Right atrium auricular region (tissue), 2 donors: ENCODE measurements at regions not wholly inside any gene's neighbourhood (a gene's known extent, or its start where the extent isn't known, plus 50 kb on each side); places are given as distances from the start of the nearest gene placed in this dataset.

Experiments
- DNase-seq: peaks from one replicate; pipeline ENCODE4 v3.0.0-alpha.2; 2019; ENCODE audit warnings: low spot score
- H3K27ac ChIP-seq, 2 donors: fragments of 200-600 bp; sonication (generic); 1 replicate in 1 of 2; 2 replicates in 1 of 2; pipeline ENCODE4 v1.5.1; 2016 to 2019
- H3K27me3 ChIP-seq, 2 donors: fragments of 200-600 bp; sonication (generic); one replicate each; pipeline versions ENCODE4 v1.5.1 to v1.6.0; 2017 to 2019
- H3K36me3 ChIP-seq: fragments of 200-600 bp; sonication (generic); one replicate; pipeline ENCODE4 v1.5.1; 2016
- H3K4me1 ChIP-seq, 2 donors: fragments of 200-600 bp; sonication (generic); one replicate each; pipeline versions ENCODE4 v1.5.1 to v1.6.0; 2017 to 2019
- H3K4me3 ChIP-seq, 2 donors: fragments of 200-600 bp; sonication (generic); 1 replicate in 1 of 2; 2 replicates in 1 of 2; pipeline ENCODE4 v1.5.1; 2017 to 2019; ENCODE audit warnings: mild to moderate bottlenecking in 1 of 2, moderate library complexity in 1 of 2
- H3K9me3 ChIP-seq, 2 donors: fragments of 200-600 bp; sonication (generic); one replicate each; pipeline ENCODE4 v1.5.1; 2019
- TF ChIP-seq, protein P1 (sequence below), 2 donors: fragments of 200-600 bp; sonication (generic); IDR thresholded peaks; one replicate each; pipeline ENCODE4 v1.5.1; 2019; ENCODE audit warnings: antibody characterized with exemption in 2 of 2

DNA sequence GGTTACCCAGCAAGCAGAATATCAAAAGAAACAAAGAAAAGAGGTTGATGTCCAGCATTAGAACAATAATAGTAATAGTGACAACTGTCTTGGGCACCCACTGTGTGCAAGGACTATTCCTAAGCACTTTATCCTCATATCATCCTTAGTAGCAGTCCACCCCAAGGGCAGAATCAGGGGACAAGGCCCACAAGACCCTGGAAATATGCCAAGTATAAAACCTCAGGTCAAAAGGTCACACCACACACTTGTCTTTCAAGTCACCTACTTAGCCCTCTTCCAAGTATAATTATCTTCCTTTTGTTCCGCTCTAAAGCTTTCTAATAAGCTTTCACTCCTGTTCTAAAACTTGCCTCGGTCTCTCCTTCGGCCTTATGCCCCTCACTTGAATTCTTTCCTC, 124.0 kb upstream of the STT3B start:
- no peaks in the 10 kb centered on the region for H3K27me3 ChIP-seq
- TF ChIP-seq, protein P1, sequence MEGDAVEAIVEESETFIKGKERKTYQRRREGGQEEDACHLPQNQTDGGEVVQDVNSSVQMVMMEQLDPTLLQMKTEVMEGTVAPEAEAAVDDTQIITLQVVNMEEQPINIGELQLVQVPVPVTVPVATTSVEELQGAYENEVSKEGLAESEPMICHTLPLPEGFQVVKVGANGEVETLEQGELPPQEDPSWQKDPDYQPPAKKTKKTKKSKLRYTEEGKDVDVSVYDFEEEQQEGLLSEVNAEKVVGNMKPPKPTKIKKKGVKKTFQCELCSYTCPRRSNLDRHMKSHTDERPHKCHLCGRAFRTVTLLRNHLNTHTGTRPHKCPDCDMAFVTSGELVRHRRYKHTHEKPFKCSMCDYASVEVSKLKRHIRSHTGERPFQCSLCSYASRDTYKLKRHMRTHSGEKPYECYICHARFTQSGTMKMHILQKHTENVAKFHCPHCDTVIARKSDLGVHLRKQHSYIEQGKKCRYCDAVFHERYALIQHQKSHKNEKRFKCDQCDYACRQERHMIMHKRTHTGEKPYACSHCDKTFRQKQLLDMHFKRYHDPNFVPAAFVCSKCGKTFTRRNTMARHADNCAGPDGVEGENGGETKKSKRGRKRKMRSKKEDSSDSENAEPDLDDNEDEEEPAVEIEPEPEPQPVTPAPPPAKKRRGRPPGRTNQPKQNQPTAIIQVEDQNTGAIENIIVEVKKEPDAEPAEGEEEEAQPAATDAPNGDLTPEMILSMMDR (IDR thresholded peaks at IDR 0.05): no peak

DNA sequence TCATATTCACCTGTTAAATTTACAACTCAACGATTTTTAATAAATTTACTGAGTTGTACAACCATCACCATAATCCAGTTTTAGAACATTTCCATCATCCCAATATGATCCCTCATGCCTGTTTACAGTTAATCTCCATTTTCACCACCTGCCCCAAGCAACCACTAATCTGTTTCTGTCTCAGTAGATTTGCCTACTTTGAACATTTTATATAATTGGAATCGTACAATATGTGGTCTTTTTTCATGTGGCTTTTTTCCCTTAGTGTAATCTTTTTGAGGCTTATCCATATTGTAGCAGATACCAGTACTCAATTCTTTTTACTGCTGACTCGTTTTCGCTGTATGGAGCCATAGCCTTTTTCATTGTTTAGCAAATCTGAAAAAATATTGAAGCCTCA, 123.3 kb upstream of the STT3B start:
- Histone ChIP-seq H3K4me1 (no peaks in the 10 kb centered on the region), H3K27me3 (no peaks in the 10 kb centered on the region), H3K4me3 (no peak overlapping the region), H3K36me3 (no peaks in the 10 kb centered on the region), H3K27ac (no peak overlapping the region), H3K9me3 (no peaks in the 10 kb centered on the region)
- no peak for DNase-seq
- TF ChIP-seq, protein P1 (IDR thresholded peaks at IDR 0.05): no peak

More for the DNA sequence above, 124.0 kb upstream of the STT3B start:
- Histone ChIP-seq H3K27ac (no peak overlapping the region), H3K36me3 (no peaks in the 10 kb centered on the region), H3K4me3 (no peak overlapping the region), H3K9me3 (no peaks in the 10 kb centered on the region), H3K4me1 (no peaks in the 10 kb centered on the region)
- no peak for DNase-seq

DNA sequence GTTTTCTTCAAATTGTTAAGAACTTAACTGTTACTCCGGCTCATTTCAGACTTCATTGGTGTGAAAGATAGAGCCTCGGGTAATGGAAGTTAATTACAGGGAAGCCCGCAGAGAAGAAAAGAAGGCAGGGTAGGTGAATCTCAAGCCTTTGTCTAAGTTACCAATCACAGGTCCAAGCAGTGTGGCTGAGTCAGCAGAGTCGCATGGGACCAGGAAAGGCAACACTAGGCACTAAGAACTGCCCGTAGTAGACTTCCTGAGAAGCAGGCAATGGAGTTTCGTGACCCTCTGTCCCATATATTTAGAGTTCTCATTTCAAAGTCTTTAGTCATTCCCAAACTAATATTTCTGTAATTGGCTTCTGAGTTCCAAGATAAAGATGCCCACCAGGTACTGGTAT, 122.9 kb upstream of the STT3B start:
- no peaks in the 10 kb centered on the region for H3K36me3 ChIP-seq
- no peak overlapping the region for H3K27ac ChIP-seq

DNA sequence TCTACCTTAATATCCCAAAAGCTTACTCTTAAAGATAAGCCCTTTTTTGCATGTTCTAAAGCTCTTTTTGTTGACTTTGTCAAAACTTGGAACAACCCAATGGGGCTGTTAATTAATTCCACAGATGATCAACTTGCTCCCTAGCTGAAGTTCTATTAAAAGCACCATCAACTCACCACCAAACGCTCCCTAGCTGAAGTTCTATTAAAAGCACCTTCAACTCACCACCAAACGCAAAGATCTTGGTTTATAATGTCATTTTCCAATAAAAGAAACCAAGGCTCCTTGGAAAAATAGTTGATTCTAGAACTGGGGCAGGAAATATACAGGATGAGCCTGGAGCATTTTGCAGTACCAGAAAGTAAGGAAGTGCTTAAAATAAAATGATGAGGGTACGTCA, 122.3 kb upstream of the STT3B start:
- no peak overlapping the region for H3K27ac ChIP-seq
- no peak overlapping the region for H3K4me3 ChIP-seq
- no peaks in the 10 kb centered on the region for H3K36me3 ChIP-seq
- TF ChIP-seq, protein P1 (IDR thresholded peaks at IDR 0.05): no peak
- no peaks in the 10 kb centered on the region for H3K9me3 ChIP-seq
- no peaks in the 10 kb centered on the region for H3K27me3 ChIP-seq
- no peak for DNase-seq
- no peaks in the 10 kb centered on the region for H3K4me1 ChIP-seq

More for the DNA sequence above, 122.9 kb upstream of the STT3B start:
- Histone ChIP-seq H3K9me3 (no peaks in the 10 kb centered on the region), H3K4me3 (no peak overlapping the region), H3K27me3 (no peaks in the 10 kb centered on the region), H3K4me1 (no peaks in the 10 kb centered on the region)
- no peak for DNase-seq
- TF ChIP-seq, protein P1 (IDR thresholded peaks at IDR 0.05): no peak

DNA sequence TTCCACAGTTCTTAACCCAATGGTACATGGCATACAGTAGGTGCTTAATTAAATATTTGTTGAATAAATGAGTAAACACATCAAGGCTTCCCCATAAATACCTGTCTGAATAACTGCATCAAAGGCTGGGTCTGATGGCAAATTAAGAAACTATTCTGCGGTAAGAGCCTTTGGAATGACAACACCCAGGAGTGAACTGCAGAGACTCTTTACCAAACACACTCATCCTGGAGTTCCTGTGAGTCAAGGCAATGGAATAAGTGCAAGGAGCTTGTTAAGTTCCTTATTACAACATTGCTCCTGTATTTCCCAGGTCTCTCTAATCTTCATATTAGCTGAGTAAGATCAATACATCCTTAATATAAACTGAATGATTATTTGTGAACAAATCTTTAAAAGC, 119.9 kb upstream of the STT3B start:
- Histone ChIP-seq H3K9me3 (no peaks in the 10 kb centered on the region), H3K27ac (no peak overlapping the region), H3K36me3 (no peaks in the 10 kb centered on the region), H3K4me3 (no peak overlapping the region), H3K27me3 (no peaks in the 10 kb centered on the region), H3K4me1 (no peaks in the 10 kb centered on the region)
- no peak for DNase-seq
- TF ChIP-seq, protein P1 (IDR thresholded peaks at IDR 0.05): no peak

DNA sequence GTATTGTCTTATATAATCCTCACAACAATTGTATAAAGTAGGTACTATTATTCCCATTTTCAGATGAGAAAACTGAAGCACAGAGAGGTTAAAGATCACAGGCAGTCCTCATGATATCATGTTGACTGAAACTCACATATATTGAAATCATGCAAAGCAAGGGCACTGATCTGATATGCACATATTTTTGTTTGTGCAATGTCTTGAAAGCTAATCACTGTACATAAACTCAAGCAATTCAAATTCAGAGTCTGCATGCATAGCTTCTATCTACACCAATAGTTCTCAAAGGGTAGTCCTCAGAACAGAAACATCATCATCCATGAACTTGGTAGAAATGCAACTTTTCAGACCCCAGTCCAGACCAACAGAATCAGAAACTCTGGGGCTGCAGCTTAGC, 119.2 kb upstream of the STT3B start:
- Histone ChIP-seq H3K4me3 (no peak overlapping the region), H3K36me3 (no peaks in the 10 kb centered on the region), H3K27ac (no peak overlapping the region), H3K27me3 (no peaks in the 10 kb centered on the region), H3K4me1 (no peaks in the 10 kb centered on the region), H3K9me3 (peaks cover 0 to 4% of the 10 kb centered on the region in 2 donors)
- no peak for DNase-seq
- TF ChIP-seq, protein P1 (IDR thresholded peaks at IDR 0.05): no peak
